HFFc6 (cell line): ENCODE measurements at regions not wholly inside any gene's neighbourhood (a gene's known extent, or its start where the extent isn't known, plus 50 kb on each side); places are given as distances from the start of the nearest gene placed in this dataset.

ENCODE experiments used
- DNase-seq: peaks from one replicate; pipeline ENCODE4 v3.0.0-alpha.2; 2018
- H3K27ac Mint-ChIP-seq: 2 replicates; pipeline ENCODE4 v1.8.0; 2020; ENCODE audit warnings: mild to moderate bottlenecking, mixed read lengths
- H3K27me3 Mint-ChIP-seq: 2 replicates; pipeline ENCODE4 v1.8.0; 2021; ENCODE audit warnings: mild to moderate bottlenecking, moderate library complexity, mixed read lengths; ENCODE audit not compliant: insufficient read depth
- H3K36me3 Mint-ChIP-seq: 2 replicates; pipeline ENCODE4 v1.8.0; 2021; ENCODE audit warnings: low read depth, mixed read lengths
- H3K4me1 Mint-ChIP-seq: 2 replicates; pipeline ENCODE4 v1.8.0; 2020; ENCODE audit warnings: low read depth, mixed read lengths
- H3K4me3 Mint-ChIP-seq: 2 replicates; pipeline ENCODE4 v1.8.0; 2020; ENCODE audit warnings: mild to moderate bottlenecking, moderate library complexity, mixed read lengths
- H3K9me3 Mint-ChIP-seq: 2 replicates; pipeline ENCODE4 v1.8.0; 2020; ENCODE audit warnings: mild to moderate bottlenecking, mixed read lengths
- CTCF ChIP-seq: fragments of 200-600 bp; sonication (generic); IDR thresholded peaks from 2 replicates; pipeline ENCODE4 v1.5.0; 2021; ENCODE audit warnings: antibody characterized with exemption, mild to moderate bottlenecking

DNA sequence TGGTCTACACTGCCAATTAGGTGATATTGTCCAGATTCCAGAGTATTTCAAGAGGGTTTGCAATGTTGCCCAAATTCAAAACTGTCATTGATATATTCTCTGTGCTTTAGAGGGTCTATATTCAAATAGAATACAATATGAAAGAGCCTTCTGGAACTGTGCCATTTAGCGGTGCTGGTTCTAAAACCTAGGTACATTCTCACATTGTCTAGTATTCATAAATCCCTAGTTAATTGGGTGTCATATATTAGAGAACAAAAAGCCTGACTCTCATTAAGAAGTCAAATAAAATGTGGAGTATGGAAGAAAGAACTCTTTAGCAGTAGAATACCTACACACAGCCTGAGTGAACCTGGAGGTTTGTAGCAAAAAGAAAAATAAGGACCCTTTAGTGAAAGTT lies 447.9 kb downstream of the CNTN6 start:
- DNase-seq: no peak
- Mint-ChIP-seq H3K9me3 (peaks cover 43% of the 10 kb centered on the region), H3K4me1 (no peaks in the 10 kb centered on the region), H3K27me3 (no peaks in the 10 kb centered on the region), H3K36me3 (no peaks in the 10 kb centered on the region; the same call in 1 of the 2 replicates), H3K27ac (no peak overlapping the region), H3K4me3 (no peak overlapping the region)
- TF ChIP-seq CTCF: no peak

DNA sequence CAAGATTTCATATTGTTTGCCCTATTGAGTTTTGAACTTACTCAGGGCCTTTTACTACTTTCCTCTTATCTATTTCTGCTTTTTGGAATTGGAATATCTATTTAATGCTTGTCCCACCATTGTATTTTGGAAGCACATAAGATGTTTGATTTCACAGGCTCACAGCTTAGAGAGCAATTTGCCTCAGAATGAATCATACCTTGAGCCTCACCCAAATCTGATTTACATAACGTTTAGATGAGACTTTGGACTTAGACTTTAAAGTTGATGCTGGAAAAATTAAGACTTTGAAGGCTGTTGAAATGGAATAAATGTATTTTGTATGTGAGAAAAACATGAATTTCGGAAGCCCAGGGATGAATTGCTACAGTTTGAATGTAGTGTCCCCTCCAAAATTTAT lies 458.9 kb downstream of the CNTN6 start:
- no peak overlapping the region for H3K27ac Mint-ChIP-seq
- no peaks in the 10 kb centered on the region for H3K36me3 Mint-ChIP-seq
- H3K27me3 Mint-ChIP-seq: no peaks in the 10 kb centered on the region
- no peak for DNase-seq
- H3K9me3 Mint-ChIP-seq: peaks cover 42% of the 10 kb centered on the region
- TF ChIP-seq CTCF: no peak
- no peaks in the 10 kb centered on the region for H3K4me1 Mint-ChIP-seq
- no peak overlapping the region for H3K4me3 Mint-ChIP-seq

GRCh38 chr3:1552831-1553230 lies 460.0 kb downstream of the CNTN6 start:
- Mint-ChIP-seq H3K27ac (no peak overlapping the region), H3K4me1 (no peaks in the 10 kb centered on the region), H3K9me3 (peaks cover 31% of the 10 kb centered on the region), H3K27me3 (no peaks in the 10 kb centered on the region), H3K4me3 (no peak overlapping the region), H3K36me3 (no peaks in the 10 kb centered on the region)
- DNase-seq: no peak
- no peak for TF ChIP-seq CTCF

GRCh38 chr3:1561427-1561826 lies 468.6 kb downstream of the CNTN6 start:
- Mint-ChIP-seq H3K27me3 (peaks cover 2% of the 10 kb centered on the region; the same call in 1 of the 2 replicates), H3K36me3 (no peaks in the 10 kb centered on the region), H3K27ac (no peak overlapping the region), H3K9me3 (peaks cover 47% of the 10 kb centered on the region), H3K4me3 (no peak overlapping the region), H3K4me1 (no peaks in the 10 kb centered on the region)
- DNase-seq: no peak
- no peak for TF ChIP-seq CTCF

GRCh38 chr3:1571736-1572135 lies 478.9 kb downstream of the CNTN6 start:
- no peak for DNase-seq
- no peaks in the 10 kb centered on the region for H3K27me3 Mint-ChIP-seq
- H3K4me3 Mint-ChIP-seq: no peak overlapping the region
- H3K36me3 Mint-ChIP-seq: no peaks in the 10 kb centered on the region
- H3K27ac Mint-ChIP-seq: no peak overlapping the region
- no peak for TF ChIP-seq CTCF
- H3K4me1 Mint-ChIP-seq: no peaks in the 10 kb centered on the region
- H3K9me3 Mint-ChIP-seq: peaks cover 45% of the 10 kb centered on the region

- Mint-ChIP-seq H3K4me3 (no peak overlapping the region), H3K27ac (no peak overlapping the region), H3K36me3 (no peaks in the 10 kb centered on the region), H3K27me3 (no peaks in the 10 kb centered on the region), H3K4me1 (no peaks in the 10 kb centered on the region), H3K9me3 (peaks cover 39% of the 10 kb centered on the region)
- DNase-seq: no peak
- TF ChIP-seq CTCF: no peak
Observed at GRCh38 chr3:1576047-1576446, 483.2 kb downstream of the CNTN6 start.
